ENCODE measurements at regions not wholly inside any gene's neighbourhood (a gene's known extent, or its start where the extent isn't known, plus 50 kb on each side); places are given as distances from the start of the nearest gene placed in this dataset.

DNA sequence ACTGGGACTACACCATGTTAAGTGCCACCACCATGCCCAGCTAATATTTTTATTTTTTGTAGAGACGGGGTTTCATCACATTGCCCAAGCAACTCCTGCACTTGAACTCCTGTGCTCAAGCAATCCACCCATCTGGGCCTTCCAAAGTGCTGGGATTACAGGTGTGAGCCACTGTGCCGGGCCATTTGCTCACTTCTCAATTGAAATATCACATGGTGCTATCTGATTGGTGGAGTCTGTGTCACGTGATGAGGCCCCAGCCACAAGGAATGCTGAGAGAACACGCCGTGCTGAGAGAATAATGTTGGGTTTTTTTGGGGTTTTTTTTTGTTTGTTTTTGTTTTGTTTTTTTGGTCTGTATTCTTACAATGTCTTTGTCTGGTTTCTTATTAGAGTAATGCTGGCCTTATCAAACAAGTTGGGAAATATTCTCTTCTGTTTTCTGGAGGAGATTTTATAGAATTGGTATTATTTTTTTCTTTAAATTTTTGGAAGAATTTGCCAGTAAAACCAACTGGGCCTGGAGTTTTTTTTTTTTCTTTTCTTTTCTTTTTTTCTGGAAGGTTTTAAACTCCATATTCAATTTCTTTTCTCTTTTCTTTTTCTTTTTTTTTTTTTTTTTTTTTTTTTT is 183.2 kb upstream of the KCNG1 start (continued):
- TF ChIP-seq ISL1 (CRISPR knock-in tag; IDR thresholded peaks at IDR 0.05) (no peak), ZNF565 (CRISPR knock-in tag; conservative IDR thresholded peaks at IDR 0.05; ENCODE audit: low read depth) (no peak), ZC3H10 (CRISPR knock-in tag; IDR thresholded peaks at IDR 0.05) (no peak), OSR1 (CRISPR knock-in tag; IDR thresholded peaks at IDR 0.05) (no peak), ZFP30 (CRISPR knock-in tag; IDR thresholded peaks at IDR 0.05) (no peak), TOX (CRISPR knock-in tag; IDR thresholded peaks at IDR 0.05; ENCODE audit: borderline replicate concordance) (no peak)
- TF ChIP-seq, protein P1, sequence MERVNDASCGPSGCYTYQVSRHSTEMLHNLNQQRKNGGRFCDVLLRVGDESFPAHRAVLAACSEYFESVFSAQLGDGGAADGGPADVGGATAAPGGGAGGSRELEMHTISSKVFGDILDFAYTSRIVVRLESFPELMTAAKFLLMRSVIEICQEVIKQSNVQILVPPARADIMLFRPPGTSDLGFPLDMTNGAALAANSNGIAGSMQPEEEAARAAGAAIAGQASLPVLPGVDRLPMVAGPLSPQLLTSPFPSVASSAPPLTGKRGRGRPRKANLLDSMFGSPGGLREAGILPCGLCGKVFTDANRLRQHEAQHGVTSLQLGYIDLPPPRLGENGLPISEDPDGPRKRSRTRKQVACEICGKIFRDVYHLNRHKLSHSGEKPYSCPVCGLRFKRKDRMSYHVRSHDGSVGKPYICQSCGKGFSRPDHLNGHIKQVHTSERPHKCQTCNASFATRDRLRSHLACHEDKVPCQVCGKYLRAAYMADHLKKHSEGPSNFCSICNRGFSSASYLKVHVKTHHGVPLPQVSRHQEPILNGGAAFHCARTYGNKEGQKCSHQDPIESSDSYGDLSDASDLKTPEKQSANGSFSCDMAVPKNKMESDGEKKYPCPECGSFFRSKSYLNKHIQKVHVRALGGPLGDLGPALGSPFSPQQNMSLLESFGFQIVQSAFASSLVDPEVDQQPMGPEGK (CRISPR knock-in tag; IDR thresholded peaks at IDR 0.05; ENCODE audit: borderline replicate concordance): no peak

DNA sequence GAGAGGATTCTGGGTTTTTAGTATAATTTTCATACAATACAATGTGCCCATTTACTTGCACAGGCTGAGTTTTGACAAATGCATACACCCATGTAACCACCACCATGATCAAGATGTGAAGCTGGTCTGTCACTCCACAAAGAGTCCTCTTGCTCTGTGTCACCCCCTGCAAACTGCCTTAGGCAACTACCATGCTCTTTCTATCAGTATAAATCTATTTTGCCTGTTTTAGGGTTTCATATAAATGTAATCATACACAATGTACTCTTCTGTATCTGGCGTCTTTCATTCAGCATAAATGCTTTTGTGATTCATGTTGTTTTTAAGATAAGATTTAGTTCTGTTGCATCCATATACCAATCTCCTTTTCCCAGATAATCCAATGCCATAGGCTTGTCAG is 181.9 kb upstream of the KCNG1 start:
- no peak; the same call in 2 of the 3 replicates for ATAC-seq

DNA sequence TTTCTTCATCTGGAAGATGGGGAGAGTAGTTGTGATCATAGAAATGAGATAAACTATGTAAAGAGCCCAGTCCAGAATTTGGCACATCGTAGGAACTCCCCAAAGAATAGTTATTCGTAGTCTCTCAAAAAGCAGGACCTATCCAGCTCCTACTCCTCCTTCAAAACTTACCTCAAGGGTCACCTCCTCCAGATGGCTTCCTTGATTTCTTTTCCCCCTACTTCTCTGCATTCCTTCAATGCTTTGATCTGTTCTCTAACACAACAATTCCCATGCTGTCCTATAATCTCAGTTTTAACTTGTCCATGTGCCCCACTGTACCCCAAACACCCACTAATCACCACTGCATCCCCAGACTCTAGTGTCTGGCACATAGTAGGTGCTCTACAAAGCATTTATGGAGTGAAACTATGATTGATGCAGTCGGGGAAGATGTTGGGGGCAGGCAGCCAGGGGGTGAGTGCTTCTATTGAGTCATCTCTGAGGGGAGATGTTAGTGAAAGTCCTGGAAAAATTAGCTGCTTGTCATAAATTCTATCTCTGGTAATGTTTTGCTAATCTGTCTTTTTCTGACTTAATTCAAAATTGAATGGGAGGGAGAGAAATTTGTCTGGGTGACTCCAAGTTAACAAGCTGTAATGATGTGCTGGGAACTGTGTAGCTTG is 181.3 kb upstream of the KCNG1 start:
- TF ChIP-seq SNAI2 (CRISPR knock-in tag; IDR thresholded peaks at IDR 0.05): no peak
- peak; percentile 93 for TF ChIP-seq ZFP3 (CRISPR knock-in tag; IDR thresholded peaks at IDR 0.05)
- TF ChIP-seq PPARA (CRISPR knock-in tag; IDR thresholded peaks at IDR 0.05; ENCODE audit: borderline replicate concordance): no peak
- ATAC-seq: no peak

More for the DNA sequence above, 181.9 kb upstream of the KCNG1 start:
- TF ChIP-seq ZFP30 (CRISPR knock-in tag; IDR thresholded peaks at IDR 0.05) (no peak), ZFP3 (CRISPR knock-in tag; IDR thresholded peaks at IDR 0.05) (no peak), OSR1 (CRISPR knock-in tag; IDR thresholded peaks at IDR 0.05) (no peak), RARB (CRISPR knock-in tag; IDR thresholded peaks at IDR 0.05) (no peak), ZNF8 (CRISPR knock-in tag; IDR thresholded peaks at IDR 0.05) (no peak), CSDC2 (CRISPR knock-in tag; IDR thresholded peaks at IDR 0.05) (no peak), ZC3H10 (CRISPR knock-in tag; IDR thresholded peaks at IDR 0.05) (no peak)
- TF ChIP-seq, protein P2, sequence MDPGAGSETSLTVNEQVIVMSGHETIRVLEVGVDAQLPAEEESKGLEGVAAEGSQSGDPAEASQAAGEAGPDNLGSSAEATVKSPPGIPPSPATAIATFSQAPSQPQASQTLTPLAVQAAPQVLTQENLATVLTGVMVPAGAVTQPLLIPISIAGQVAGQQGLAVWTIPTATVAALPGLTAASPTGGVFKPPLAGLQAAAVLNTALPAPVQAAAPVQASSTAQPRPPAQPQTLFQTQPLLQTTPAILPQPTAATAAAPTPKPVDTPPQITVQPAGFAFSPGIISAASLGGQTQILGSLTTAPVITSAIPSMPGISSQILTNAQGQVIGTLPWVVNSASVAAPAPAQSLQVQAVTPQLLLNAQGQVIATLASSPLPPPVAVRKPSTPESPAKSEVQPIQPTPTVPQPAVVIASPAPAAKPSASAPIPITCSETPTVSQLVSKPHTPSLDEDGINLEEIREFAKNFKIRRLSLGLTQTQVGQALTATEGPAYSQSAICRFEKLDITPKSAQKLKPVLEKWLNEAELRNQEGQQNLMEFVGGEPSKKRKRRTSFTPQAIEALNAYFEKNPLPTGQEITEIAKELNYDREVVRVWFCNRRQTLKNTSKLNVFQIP (CRISPR knock-in tag; IDR thresholded peaks at IDR 0.05; ENCODE audit: borderline replicate concordance, low read depth): no peak
- TF ChIP-seq, protein P3, sequence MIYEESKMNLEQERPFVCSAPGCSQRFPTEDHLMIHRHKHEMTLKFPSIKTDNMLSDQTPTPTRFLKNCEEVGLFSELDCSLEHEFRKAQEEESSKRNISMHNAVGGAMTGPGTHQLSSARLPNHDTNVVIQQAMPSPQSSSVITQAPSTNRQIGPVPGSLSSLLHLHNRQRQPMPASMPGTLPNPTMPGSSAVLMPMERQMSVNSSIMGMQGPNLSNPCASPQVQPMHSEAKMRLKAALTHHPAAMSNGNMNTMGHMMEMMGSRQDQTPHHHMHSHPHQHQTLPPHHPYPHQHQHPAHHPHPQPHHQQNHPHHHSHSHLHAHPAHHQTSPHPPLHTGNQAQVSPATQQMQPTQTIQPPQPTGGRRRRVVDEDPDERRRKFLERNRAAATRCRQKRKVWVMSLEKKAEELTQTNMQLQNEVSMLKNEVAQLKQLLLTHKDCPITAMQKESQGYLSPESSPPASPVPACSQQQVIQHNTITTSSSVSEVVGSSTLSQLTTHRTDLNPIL (CRISPR knock-in tag; IDR thresholded peaks at IDR 0.05; ENCODE audit: low read depth): no peak
- TF ChIP-seq, protein P4, sequence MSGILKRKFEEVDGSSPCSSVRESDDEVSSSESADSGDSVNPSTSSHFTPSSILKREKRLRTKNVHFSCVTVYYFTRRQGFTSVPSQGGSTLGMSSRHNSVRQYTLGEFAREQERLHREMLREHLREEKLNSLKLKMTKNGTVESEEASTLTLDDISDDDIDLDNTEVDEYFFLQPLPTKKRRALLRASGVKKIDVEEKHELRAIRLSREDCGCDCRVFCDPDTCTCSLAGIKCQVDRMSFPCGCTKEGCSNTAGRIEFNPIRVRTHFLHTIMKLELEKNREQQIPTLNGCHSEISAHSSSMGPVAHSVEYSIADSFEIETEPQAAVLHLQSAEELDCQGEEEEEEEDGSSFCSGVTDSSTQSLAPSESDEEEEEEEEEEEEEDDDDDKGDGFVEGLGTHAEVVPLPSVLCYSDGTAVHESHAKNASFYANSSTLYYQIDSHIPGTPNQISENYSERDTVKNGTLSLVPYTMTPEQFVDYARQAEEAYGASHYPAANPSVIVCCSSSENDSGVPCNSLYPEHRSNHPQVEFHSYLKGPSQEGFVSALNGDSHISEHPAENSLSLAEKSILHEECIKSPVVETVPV (CRISPR knock-in tag; IDR thresholded peaks at IDR 0.05): no peak

DNA sequence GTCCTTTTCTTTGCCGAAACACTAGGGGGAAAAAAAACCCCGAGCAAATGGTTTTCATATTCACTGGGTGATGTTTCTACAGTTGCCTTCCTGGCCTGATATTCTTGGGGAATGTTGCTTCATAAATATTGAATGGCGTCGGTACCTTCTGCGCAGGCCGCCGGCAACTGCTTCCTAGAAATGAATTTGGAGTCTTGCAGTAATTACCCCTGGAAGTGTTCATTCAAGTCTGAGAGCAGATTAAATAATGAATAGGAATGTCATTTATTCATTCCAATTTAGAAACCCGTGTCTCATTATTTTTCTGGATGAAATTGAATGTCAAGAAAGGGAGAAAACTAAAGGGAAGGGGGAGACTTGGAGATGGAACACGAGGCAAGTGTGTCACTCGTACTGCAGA is 179.4 kb upstream of the KCNG1 start:
- ATAC-seq: no peak
- TF ChIP-seq TCF4 (CRISPR knock-in tag; IDR thresholded peaks at IDR 0.05; ENCODE audit: borderline replicate concordance) (no peak), GLIS3 (CRISPR knock-in tag; IDR thresholded peaks at IDR 0.05) (no peak), ZFP3 (CRISPR knock-in tag; IDR thresholded peaks at IDR 0.05) (no peak), CSDC2 (CRISPR knock-in tag; IDR thresholded peaks at IDR 0.05) (no peak), ESRRG (CRISPR knock-in tag; IDR thresholded peaks at IDR 0.05) (no peak), SNAI2 (CRISPR knock-in tag; IDR thresholded peaks at IDR 0.05) (no peak), ZNF8 (CRISPR knock-in tag; IDR thresholded peaks at IDR 0.05) (no peak), ZFP30 (CRISPR knock-in tag; IDR thresholded peaks at IDR 0.05) (no peak), RARB (CRISPR knock-in tag; IDR thresholded peaks at IDR 0.05) (no peak)
- TF ChIP-seq, protein P2 (CRISPR knock-in tag; IDR thresholded peaks at IDR 0.05; ENCODE audit: borderline replicate concordance, low read depth): no peak
- TF ChIP-seq, protein P1 (CRISPR knock-in tag; IDR thresholded peaks at IDR 0.05; ENCODE audit: borderline replicate concordance): no peak
- TF ChIP-seq, protein P5, sequence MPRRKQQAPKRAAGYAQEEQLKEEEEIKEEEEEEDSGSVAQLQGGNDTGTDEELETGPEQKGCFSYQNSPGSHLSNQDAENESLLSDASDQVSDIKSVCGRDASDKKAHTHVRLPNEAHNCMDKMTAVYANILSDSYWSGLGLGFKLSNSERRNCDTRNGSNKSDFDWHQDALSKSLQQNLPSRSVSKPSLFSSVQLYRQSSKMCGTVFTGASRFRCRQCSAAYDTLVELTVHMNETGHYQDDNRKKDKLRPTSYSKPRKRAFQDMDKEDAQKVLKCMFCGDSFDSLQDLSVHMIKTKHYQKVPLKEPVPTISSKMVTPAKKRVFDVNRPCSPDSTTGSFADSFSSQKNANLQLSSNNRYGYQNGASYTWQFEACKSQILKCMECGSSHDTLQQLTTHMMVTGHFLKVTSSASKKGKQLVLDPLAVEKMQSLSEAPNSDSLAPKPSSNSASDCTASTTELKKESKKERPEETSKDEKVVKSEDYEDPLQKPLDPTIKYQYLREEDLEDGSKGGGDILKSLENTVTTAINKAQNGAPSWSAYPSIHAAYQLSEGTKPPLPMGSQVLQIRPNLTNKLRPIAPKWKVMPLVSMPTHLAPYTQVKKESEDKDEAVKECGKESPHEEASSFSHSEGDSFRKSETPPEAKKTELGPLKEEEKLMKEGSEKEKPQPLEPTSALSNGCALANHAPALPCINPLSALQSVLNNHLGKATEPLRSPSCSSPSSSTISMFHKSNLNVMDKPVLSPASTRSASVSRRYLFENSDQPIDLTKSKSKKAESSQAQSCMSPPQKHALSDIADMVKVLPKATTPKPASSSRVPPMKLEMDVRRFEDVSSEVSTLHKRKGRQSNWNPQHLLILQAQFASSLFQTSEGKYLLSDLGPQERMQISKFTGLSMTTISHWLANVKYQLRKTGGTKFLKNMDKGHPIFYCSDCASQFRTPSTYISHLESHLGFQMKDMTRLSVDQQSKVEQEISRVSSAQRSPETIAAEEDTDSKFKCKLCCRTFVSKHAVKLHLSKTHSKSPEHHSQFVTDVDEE (CRISPR knock-in tag; IDR thresholded peaks at IDR 0.05): no peak

All from SK-N-SH treated with all-trans-retinoic acid at 6 μM for 48 hours (cell line).